ENCODE measurements at regions not wholly inside any gene's neighbourhood (a gene's known extent, or its start where the extent isn't known, plus 50 kb on each side); places are given as distances from the start of the nearest gene placed in this dataset.

DNA sequence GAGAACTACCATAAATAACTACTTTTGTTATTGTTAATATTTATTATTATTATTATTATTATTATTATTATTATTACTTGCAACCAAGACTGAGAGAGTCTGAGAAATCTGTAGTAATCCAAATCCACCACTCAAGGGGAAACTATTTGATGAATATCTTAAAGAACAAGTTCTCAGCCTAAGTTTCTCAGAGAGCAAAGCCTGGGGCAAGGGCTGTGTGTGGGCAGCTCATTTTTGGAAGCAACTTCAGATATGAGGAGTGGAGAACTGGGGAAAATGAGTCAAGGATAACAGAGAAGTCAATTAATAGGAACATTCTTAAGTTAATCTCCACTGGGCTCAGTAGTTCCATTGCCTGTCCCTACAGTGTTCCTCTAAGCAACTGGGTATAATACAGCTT is 57.1 kb upstream of the KCNJ16 start:
- Histone ChIP-seq H3K4me1 (peaks cover 0 to 13% (median 0%) of the 10 kb centered on the region in 10 experiments; a peak in 3 of 20 replicates), H3K27me3 (no peaks in the 10 kb centered on the region), H3K9me3 (replicated peaks in 1 of 11) (no peaks in the 10 kb centered on the region), H3K9ac (no peak overlapping the region), H3K4me2 (no peak overlapping the region), H3K36me3 (no peaks in the 10 kb centered on the region), H3K27ac (no peak overlapping the region), H3K4me3 (no peak overlapping the region), H4K20me1 (no peaks in the 10 kb centered on the region; a peak in 1 of 22 replicates)
- TF ChIP-seq Cebpa-rat (IDR thresholded peaks at IDR 0.05) = no peak

DNA sequence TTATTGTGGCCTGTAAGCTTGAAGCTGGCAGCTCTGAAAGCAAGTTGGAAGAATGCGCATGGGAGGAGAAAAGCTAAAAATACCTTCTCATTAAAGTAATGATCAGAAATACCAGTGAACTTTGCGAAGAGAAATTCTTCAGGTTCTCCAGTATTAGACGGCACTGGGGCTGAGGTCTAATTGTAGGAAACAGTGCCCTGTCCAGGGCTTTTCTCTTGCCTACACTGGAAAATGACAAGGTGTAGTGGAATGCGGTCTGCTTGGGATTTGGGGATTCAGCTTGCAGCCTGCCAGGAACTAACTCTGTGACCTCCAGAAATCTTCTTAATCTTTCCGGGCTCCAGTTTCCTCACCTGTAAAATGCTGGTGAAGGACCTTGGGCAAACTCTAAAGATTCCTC is 53.3 kb upstream of the KCNJ16 start:
- Histone ChIP-seq H3K4me3 (no peak overlapping the region), H3K4me2 (peak overlapping the region in 3 of 11 experiments; percentile 4 to 44 (median 6); a peak in 1 of 22 replicates), H3K27me3 (no peaks in the 10 kb centered on the region), H3K36me3 (no peaks in the 10 kb centered on the region), H3K27ac (no peak overlapping the region), H3K9ac (no peak overlapping the region), H3K9me3 (replicated peaks in 1 of 11) (no peaks in the 10 kb centered on the region; a peak in 1 of 22 replicates), H3K4me1 (peaks cover 0 to 16% (median 0%) of the 10 kb centered on the region in 10 experiments; a peak in 3 of 20 replicates), H4K20me1 (no peaks in the 10 kb centered on the region)
- no peak for TF ChIP-seq Cebpa-rat (IDR thresholded peaks at IDR 0.05)

DNA sequence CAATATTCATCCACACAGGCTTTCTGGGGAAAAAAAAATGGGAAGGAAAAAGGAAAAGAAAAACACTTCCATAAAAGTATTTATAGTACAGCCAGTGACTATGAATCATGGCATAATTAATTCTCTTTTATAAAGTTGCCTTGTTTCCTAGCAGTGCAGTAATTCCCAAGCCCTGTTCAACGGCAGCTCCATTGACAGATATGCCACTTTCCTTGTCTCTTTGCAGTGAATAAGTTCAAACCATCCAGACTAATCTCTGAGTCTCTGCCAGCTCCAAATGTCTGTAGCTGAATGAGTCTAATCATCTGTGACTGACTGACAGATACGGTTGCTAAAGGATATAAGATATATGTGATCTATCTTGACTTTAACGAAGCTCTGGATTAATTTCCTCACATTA is 52.9 kb upstream of the KCNJ16 start:
- Histone ChIP-seq H3K4me2 (peak overlapping the region in 3 of 11 experiments; percentile 4 to 44 (median 6); a peak in 1 of 22 replicates), H3K27ac (no peak overlapping the region)
- TF ChIP-seq Cebpa-rat (IDR thresholded peaks at IDR 0.05) = no peak

DNA sequence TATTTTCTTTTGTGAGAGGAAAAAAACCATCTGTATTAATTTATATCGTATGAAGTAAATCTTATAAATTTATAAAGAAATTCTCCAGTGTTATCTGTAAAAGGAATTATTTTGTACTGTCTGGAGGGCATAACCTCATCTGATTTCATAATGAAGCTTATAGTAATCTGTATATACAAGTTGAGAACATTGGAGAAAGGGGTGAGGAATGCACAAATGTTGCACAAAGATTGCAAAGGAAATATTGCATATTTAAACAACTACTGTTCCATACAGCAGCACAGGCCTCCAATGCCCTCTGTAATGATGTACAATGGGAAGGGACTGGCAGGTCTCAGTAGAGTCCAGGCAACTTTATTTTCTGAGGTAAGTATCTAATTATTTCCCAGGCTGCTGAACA is 50.8 kb upstream of the KCNJ16 start:
- no peak overlapping the region for H3K27ac ChIP-seq
- H3K4me3 ChIP-seq = no peak overlapping the region
- no peaks in the 10 kb centered on the region for H3K27me3 ChIP-seq
- H3K9me3 ChIP-seq (replicated peaks in 1 of 11) = peaks cover 0 to 19% (median 14%) of the 10 kb centered on the region in 11 experiments; a peak in 18 of 22 replicates
- H4K20me1 ChIP-seq = no peaks in the 10 kb centered on the region
- no peaks in the 10 kb centered on the region for H3K36me3 ChIP-seq
- no peak overlapping the region for H3K4me2 ChIP-seq
- H3K4me1 ChIP-seq = peaks cover 0 to 16% (median 0%) of the 10 kb centered on the region in 10 experiments; a peak in 3 of 20 replicates
- no peak for TF ChIP-seq Cebpa-rat (IDR thresholded peaks at IDR 0.05)
- H3K9ac ChIP-seq = no peak overlapping the region

More for the DNA sequence above, 52.9 kb upstream of the KCNJ16 start:
- Histone ChIP-seq H4K20me1 (no peaks in the 10 kb centered on the region), H3K36me3 (no peaks in the 10 kb centered on the region), H3K9ac (no peak overlapping the region), H3K9me3 (replicated peaks in 1 of 11) (peaks cover 0 to under 1% (median 0%) of the 10 kb centered on the region in 11 experiments; a peak in 1 of 22 replicates), H3K27me3 (no peaks in the 10 kb centered on the region), H3K4me1 (peaks cover 0 to 16% (median 0%) of the 10 kb centered on the region in 10 experiments; a peak in 3 of 20 replicates), H3K4me3 (no peak overlapping the region)

Measured in BLaER1 treated with 17β-estradiol and CSF1 and Interleukin-3, amounts not matched to agents 10 nM and 100 nM (cell line).